GM12865 (cell line): ENCODE measurements at regions not wholly inside any gene's neighbourhood (a gene's known extent, or its start where the extent isn't known, plus 50 kb on each side); places are given as distances from the start of the nearest gene placed in this dataset.

Source experiments
- DNase-seq: peaks from one replicate; pipeline ENCODE4 v3.0.0; 2010; ENCODE audit warnings: low read depth
- H3K4me3 ChIP-seq: 2 replicates; pipeline ENCODE4 v1.5.1; 2011; ENCODE audit warnings: mild to moderate bottlenecking, low read depth, low read length, control low read depth
- CTCF ChIP-seq: IDR thresholded peaks from 2 replicates; pipeline ENCODE4 v1.5.1; 2011; ENCODE audit warnings: low read length, control low read depth, low read depth, inconsistent platforms; ENCODE audit not compliant: insufficient read depth; ENCODE audit errors: missing control alignments

GRCh38 chr10:1802413-1802812 is 65.1 kb upstream of the ADARB2 start:
- no peak overlapping the region for H3K4me3 ChIP-seq
- no peak for TF ChIP-seq CTCF
- no peak for DNase-seq

GRCh38 chr10:1788401-1788800 is 51.1 kb upstream of the ADARB2 start:
- no peak for DNase-seq
- no peak overlapping the region for H3K4me3 ChIP-seq
- TF ChIP-seq CTCF = no peak
